Heart left ventricle (tissue), 13 donors: ENCODE measurements at regions not wholly inside any gene's neighbourhood (a gene's known extent, or its start where the extent isn't known, plus 50 kb on each side); places are given as distances from the start of the nearest gene placed in this dataset.

ENCODE experiments used
- POLR2A ChIP-seq, 2 donors: fragments of 450-650 bp; IDR thresholded peaks; one replicate each; pipeline ENCODE4 v1.6.1; 2017; ENCODE audit warnings: antibody characterized with exemption in 2 of 2, mild to moderate bottlenecking in 2 of 2, moderate library complexity in 2 of 2
- TF ChIP-seq, protein P1 (sequence below), 12 donors: fragments of 200-600 bp; sonication (generic) in 4 of 12; IDR thresholded peaks; one replicate each; pipeline versions ENCODE4 v1.5.0 to v1.8.0; 2018 to 2022; ENCODE audit warnings: antibody characterized with exemption in 12 of 12, mild to moderate bottlenecking in 5 of 12
- donor health status: ischemic (EF 13 %, LVEDD 7.1; RV severe dilation, severe dysfunction).
- donor health status: DM: no; HTN: yes; CAD: no.
- donor health status: DM: no; HTN: no; CAD: no.
- donor health status: ischemic (EF 25% LVEDD 6.9; RV normal size, moderate dysfunction).
- donor health status: ischemic (EF 25% LVEDD 5.7; RV mildly dilated, moderate dysfunction).
- donor health status: ischemic (EF 35%, LVEDD 5.7; RV mildly dilated, moderate dysfunction).
- donor health status: nonischemic (EF 11% LVEDD 7.7; RV severe dilation, severe dysfunction).
- donor health status: DM: yes; HTN: yes; CAD: no.
- donor health status: PGD.
- donor health status: ischemic (EF 29% LVEDD 5.4; RV normal size, mild dysfunction).
- donor health status: nonischemic (EF 23%, LVEDD 6.1; RV moderate dilation, normal function).

- TF ChIP-seq, protein P1, sequence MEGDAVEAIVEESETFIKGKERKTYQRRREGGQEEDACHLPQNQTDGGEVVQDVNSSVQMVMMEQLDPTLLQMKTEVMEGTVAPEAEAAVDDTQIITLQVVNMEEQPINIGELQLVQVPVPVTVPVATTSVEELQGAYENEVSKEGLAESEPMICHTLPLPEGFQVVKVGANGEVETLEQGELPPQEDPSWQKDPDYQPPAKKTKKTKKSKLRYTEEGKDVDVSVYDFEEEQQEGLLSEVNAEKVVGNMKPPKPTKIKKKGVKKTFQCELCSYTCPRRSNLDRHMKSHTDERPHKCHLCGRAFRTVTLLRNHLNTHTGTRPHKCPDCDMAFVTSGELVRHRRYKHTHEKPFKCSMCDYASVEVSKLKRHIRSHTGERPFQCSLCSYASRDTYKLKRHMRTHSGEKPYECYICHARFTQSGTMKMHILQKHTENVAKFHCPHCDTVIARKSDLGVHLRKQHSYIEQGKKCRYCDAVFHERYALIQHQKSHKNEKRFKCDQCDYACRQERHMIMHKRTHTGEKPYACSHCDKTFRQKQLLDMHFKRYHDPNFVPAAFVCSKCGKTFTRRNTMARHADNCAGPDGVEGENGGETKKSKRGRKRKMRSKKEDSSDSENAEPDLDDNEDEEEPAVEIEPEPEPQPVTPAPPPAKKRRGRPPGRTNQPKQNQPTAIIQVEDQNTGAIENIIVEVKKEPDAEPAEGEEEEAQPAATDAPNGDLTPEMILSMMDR (IDR thresholded peaks at IDR 0.05) = no peak
- no peak for TF ChIP-seq POLR2A (IDR thresholded peaks at IDR 0.05)
These were observed 449.6 kb downstream of the NTRK2 start for GRCh38 chr9:85118990-85119755.
